ENCODE measurements at regions not wholly inside any gene's neighbourhood (a gene's known extent, or its start where the extent isn't known, plus 50 kb on each side); places are given as distances from the start of the nearest gene placed in this dataset.
"Not testable (repeated sequence)": the region's sequence is repeated elsewhere in the genome, so short reads cannot be mapped to it uniquely, and the experiment has no call there.

DNA sequence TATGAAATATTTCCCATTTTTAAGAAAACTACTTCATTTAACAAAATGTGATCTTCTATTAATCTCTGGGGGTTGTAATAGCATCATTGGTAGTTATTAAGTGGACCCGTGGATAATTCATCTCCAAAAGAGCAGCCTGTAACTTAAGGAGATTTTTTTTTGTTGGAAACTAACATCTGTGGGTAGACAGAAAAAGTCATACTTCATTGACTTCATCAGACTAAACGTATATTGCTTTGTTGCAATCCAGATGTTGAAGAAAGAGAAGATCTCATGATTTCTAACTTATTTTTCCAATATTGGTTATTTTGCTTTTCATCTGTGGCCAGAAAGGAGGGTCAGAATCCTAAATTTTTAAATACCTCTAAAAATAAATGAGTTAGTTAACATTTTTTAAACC, 296.5 kb upstream of the MIR17HG start:
- Histone ChIP-seq H3K9me3 (no peaks in the 10 kb centered on the region), H3K4me3 (no peak overlapping the region), H3K27ac (no peak overlapping the region), H3K4me1 (no peaks in the 10 kb centered on the region), H3K36me3 (no peaks in the 10 kb centered on the region), H3K27me3 (ENCODE audit: low read depth) (no peaks in the 10 kb centered on the region)
- intact Hi-C loops (cut with DNase I) = no loop called here
- no peak for ATAC-seq
- no peak for DNase-seq
- TF ChIP-seq, protein P1, sequence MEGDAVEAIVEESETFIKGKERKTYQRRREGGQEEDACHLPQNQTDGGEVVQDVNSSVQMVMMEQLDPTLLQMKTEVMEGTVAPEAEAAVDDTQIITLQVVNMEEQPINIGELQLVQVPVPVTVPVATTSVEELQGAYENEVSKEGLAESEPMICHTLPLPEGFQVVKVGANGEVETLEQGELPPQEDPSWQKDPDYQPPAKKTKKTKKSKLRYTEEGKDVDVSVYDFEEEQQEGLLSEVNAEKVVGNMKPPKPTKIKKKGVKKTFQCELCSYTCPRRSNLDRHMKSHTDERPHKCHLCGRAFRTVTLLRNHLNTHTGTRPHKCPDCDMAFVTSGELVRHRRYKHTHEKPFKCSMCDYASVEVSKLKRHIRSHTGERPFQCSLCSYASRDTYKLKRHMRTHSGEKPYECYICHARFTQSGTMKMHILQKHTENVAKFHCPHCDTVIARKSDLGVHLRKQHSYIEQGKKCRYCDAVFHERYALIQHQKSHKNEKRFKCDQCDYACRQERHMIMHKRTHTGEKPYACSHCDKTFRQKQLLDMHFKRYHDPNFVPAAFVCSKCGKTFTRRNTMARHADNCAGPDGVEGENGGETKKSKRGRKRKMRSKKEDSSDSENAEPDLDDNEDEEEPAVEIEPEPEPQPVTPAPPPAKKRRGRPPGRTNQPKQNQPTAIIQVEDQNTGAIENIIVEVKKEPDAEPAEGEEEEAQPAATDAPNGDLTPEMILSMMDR (IDR thresholded peaks at IDR 0.05) = no peak

DNA sequence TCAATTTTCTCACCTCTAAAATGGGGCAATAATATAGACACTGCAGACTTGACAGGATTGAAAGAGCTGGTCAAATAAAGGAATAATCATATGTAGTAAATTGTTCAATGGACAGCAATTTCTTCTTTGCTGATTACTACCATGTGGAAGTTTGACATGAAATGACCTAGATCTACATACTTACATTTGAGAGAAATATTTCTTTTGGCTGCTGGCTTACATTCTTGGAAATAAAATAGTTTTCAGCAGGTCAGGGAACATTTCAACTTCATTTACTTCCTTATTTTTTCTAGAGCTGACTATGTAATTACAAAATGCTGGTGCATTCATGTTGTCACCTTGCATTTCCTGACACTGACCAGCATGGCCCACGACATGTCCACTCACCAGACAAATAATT, 294.6 kb upstream of the MIR17HG start:
- Histone ChIP-seq H3K4me3 (no peak overlapping the region), H3K27me3 (ENCODE audit: low read depth) (no peaks in the 10 kb centered on the region), H3K36me3 (no peaks in the 10 kb centered on the region), H3K9me3 (no peaks in the 10 kb centered on the region), H3K4me1 (no peaks in the 10 kb centered on the region), H3K27ac (no peak overlapping the region)
- no peak for DNase-seq
- no peak for ATAC-seq
- intact Hi-C loops (cut with DNase I) = no loop called here
- TF ChIP-seq, protein P1 (IDR thresholded peaks at IDR 0.05) = no peak

DNA sequence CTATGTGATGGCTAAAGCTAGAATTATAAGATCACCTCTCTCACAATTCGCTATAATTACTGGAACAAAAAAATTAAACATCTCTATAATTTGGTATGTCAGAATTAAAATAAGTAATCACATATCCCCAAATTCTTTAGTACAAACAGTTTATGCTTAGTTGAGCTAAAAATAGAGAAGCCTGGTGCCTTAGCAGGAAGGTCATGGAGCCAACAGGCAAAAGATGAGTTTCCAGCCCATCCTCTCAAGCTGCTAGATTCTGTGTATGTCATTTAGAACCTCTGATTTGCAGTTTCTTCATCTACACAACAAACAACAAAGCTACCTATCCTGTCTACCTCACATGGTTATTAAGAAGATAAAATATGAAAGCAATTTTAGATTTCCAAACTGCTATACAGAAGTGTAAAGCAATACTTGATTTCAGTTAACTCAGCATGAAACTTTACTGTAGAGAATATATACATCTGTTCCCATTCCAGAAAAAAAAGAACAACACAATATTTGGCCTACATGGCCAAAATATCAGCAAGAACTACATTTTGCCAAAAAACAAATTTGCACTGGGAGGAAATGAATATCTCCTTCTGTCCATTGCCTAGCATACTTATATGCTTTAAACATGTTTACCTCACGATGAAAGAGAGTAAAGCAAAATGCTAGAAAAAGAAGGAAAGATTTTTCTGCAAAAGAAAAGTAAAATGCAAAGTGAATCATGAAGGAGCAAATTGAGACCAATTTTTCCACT, 294.0 kb upstream of the MIR17HG start:
- Histone ChIP-seq H3K9me3 (no peaks in the 10 kb centered on the region), H3K27ac (no peak overlapping the region), H3K4me1 (no peaks in the 10 kb centered on the region), H3K36me3 (no peaks in the 10 kb centered on the region), H3K4me3 (no peak overlapping the region), H3K27me3 (ENCODE audit: low read depth) (no peaks in the 10 kb centered on the region)
- intact Hi-C loops (cut with DNase I) = no loop called here
- ATAC-seq = no peak
- DNase-seq = no peak
- TF ChIP-seq, protein P1 (IDR thresholded peaks at IDR 0.05) = no peak

DNA sequence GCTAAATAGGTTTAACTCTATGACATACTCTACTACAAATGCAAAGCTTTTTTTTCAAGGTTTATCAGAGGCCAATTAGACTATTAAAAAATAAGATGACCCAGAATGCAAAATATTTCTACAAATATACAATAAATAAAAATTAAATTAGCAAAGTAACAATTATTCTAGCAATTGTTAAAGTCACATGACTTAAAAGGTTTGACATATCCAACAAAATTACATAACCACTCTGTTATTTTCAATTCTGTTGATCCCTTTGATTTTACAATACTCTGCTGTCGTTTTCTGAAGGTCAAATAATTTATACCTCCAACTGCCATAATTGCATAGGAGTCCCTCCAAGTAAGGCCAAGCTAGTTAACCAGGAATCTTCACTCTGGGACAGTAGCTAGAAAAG, 292.6 kb upstream of the MIR17HG start:
- no peak for ATAC-seq
- no peak overlapping the region for H3K4me3 ChIP-seq

DNA sequence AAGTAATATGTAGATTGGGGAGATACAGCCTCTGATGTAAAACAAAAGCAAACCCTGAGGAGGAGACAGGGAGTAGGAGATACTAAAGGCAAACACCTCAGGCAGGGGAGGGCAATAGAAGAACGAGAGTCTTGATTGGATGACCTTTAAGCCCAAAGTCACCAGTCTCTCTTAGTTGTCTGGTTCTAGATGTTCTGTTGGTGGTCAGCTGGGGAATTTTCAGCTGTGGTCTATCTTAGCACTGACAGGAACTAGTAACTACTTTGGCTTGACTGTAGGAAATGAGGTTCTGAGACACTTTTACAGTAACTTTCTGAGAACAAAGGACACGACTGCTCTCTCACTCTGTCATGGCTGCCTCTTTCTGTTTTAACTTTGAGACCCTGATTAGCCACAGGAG, 290.7 kb upstream of the MIR17HG start:
- DNase-seq = no peak
- H3K4me3 ChIP-seq = no peak overlapping the region
- TF ChIP-seq, protein P1 (IDR thresholded peaks at IDR 0.05) = no peak
- no peaks in the 10 kb centered on the region for H3K9me3 ChIP-seq
- H3K27ac ChIP-seq = no peak overlapping the region
- H3K36me3 ChIP-seq = no peaks in the 10 kb centered on the region
- ATAC-seq = no peak
- H3K27me3 ChIP-seq (ENCODE audit: low read depth) = no peaks in the 10 kb centered on the region
- intact Hi-C loops (cut with DNase I) = no loop called here
- no peaks in the 10 kb centered on the region for H3K4me1 ChIP-seq

More for the DNA sequence above, 292.6 kb upstream of the MIR17HG start:
- no peaks in the 10 kb centered on the region for H3K27me3 ChIP-seq (ENCODE audit: low read depth)
- no peaks in the 10 kb centered on the region for H3K9me3 ChIP-seq
- intact Hi-C loops (cut with DNase I) = no loop called here
- no peaks in the 10 kb centered on the region for H3K4me1 ChIP-seq
- H3K27ac ChIP-seq = no peak overlapping the region
- TF ChIP-seq, protein P1 (IDR thresholded peaks at IDR 0.05) = no peak
- no peak for DNase-seq
- no peaks in the 10 kb centered on the region for H3K36me3 ChIP-seq

DNA sequence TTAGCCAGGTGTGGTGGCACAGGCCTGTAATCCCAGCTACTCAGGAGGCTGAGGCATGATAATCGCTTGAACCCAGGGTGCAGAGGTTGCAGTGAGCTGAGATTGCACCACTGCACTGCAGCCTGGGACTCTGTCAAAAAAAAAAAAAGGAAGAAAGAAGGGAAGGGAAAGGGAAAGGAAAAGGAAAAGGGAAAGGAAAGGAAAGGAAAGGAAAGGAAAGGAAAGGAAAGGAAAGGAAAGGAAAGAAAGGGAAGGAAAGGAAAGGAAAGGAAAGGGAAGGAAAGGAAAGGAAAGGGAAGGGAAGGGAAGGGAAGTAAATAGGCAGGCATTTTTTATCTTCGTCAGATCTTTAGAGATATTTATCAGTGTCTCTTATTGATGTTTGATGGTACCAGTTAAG, 290.0 kb upstream of the MIR17HG start:
- H3K27me3 ChIP-seq (ENCODE audit: low read depth); H3K27ac ChIP-seq; H3K4me3 ChIP-seq; H3K4me1 ChIP-seq; DNase-seq; H3K9me3 ChIP-seq; H3K36me3 ChIP-seq; intact Hi-C loops (cut with DNase I); ATAC-seq: not testable (repeated sequence)

Data from lower lobe of right lung (tissue), 2 donors.